ENCODE measurements at regions not wholly inside any gene's neighbourhood (a gene's known extent, or its start where the extent isn't known, plus 50 kb on each side); places are given as distances from the start of the nearest gene placed in this dataset.

GRCh38 chr4:71241501-71242288 lies 97.1 kb upstream of the SLC4A4 start:
- DNase-seq (ENCODE audit: low spot score) = no peak

GRCh38 chr4:71243091-71243833 lies 95.6 kb upstream of the SLC4A4 start:
- no peak for DNase-seq (ENCODE audit: low spot score)

- no peak for DNase-seq (ENCODE audit: low spot score)
Observed at GRCh38 chr4:71247706-71248105, 91.1 kb upstream of the SLC4A4 start.

- DNase-seq (ENCODE audit: low spot score) = no peak
Observed at GRCh38 chr4:71251261-71251660, 87.6 kb upstream of the SLC4A4 start.

- DNase-seq (ENCODE audit: low spot score) = no peak
Observed at GRCh38 chr4:71253545-71253944, 85.3 kb upstream of the SLC4A4 start.

- DNase-seq (ENCODE audit: low spot score) = no peak
Observed at GRCh38 chr4:71254451-71255012, 84.3 kb upstream of the SLC4A4 start.

- DNase-seq (ENCODE audit: low spot score) = no peak
Observed at GRCh38 chr4:71255976-71256375, 82.8 kb upstream of the SLC4A4 start.

- DNase-seq (ENCODE audit: low spot score) = no peak
Observed at GRCh38 chr4:71257761-71258160, 81.1 kb upstream of the SLC4A4 start.

GRCh38 chr4:71258323-71258722 lies 80.5 kb upstream of the SLC4A4 start:
- no peak for DNase-seq (ENCODE audit: low spot score)

- peak; percentile 49 for DNase-seq (ENCODE audit: low spot score)
Observed at GRCh38 chr4:71259280-71259679, 79.5 kb upstream of the SLC4A4 start.

GRCh38 chr4:71259911-71260331 lies 78.9 kb upstream of the SLC4A4 start:
- DNase-seq (ENCODE audit: low spot score) = peak; percentile 47

GRCh38 chr4:71260544-71260943 lies 78.3 kb upstream of the SLC4A4 start:
- no peak for DNase-seq (ENCODE audit: low spot score)

- DNase-seq (ENCODE audit: low spot score) = no peak
Observed at GRCh38 chr4:71261001-71261400, 77.8 kb upstream of the SLC4A4 start.

- DNase-seq (ENCODE audit: low spot score) = no peak
Observed at GRCh38 chr4:71261633-71262121, 77.1 kb upstream of the SLC4A4 start.

- DNase-seq (ENCODE audit: low spot score) = no peak
Observed at GRCh38 chr4:71262161-71262560, 76.7 kb upstream of the SLC4A4 start.

- DNase-seq (ENCODE audit: low spot score) = no peak
Observed at GRCh38 chr4:71266090-71266794, 72.6 kb upstream of the SLC4A4 start.

GRCh38 chr4:71267244-71267643 lies 71.6 kb upstream of the SLC4A4 start:
- DNase-seq (ENCODE audit: low spot score) = no peak

GRCh38 chr4:71268166-71268565 lies 70.7 kb upstream of the SLC4A4 start:
- no peak for DNase-seq (ENCODE audit: low spot score)

GRCh38 chr4:71269233-71269632 lies 69.6 kb upstream of the SLC4A4 start:
- DNase-seq (ENCODE audit: low spot score) = no peak

- DNase-seq (ENCODE audit: low spot score) = no peak
Observed at GRCh38 chr4:71270901-71271300, 67.9 kb upstream of the SLC4A4 start.

- DNase-seq (ENCODE audit: low spot score) = no peak
Observed at GRCh38 chr4:71272976-71273375, 65.8 kb upstream of the SLC4A4 start.

- DNase-seq (ENCODE audit: low spot score) = peak; percentile 43
Observed at GRCh38 chr4:71275004-71275403, 63.8 kb upstream of the SLC4A4 start.
